ENCODE measurements at regions not wholly inside any gene's neighbourhood (a gene's known extent, or its start where the extent isn't known, plus 50 kb on each side); places are given as distances from the start of the nearest gene placed in this dataset.
"Not testable (repeated sequence)": the region's sequence is repeated elsewhere in the genome, so short reads cannot be mapped to it uniquely, and the experiment has no call there.

DNA sequence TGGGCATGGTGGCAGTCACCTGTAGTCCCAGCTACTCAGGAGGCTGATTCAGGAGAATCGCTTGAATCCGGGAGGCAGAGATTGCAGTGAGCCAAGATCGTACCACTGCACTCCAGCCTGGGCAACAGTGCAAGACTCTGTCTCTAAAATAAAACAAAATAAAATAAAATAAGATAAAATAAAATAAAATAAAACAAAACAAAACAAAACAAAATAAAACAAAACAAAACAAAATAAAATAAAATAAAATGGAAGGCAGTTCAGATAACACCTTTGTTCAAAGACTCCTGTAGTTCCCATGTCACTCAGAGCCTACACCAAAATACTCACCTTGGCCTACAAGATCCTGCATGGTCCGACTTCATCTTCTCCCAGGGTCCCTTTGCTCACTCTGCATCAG is 61.3 kb downstream of the SYF2 start:
- H3K27ac ChIP-seq (ENCODE audit: low read depth, low read length); CTCF ChIA-PET; DNase-seq (ENCODE audit: low read depth, low spot score); POLR2A ChIA-PET; H3K9me3 ChIP-seq (ENCODE audit: control insufficient read depth, insufficient read depth, low read length); H3K4me3 ChIP-seq (ENCODE audit: low read depth, low read length): not testable (repeated sequence)
- peaks cover 12% of the 10 kb centered on the region for H3K27me3 ChIP-seq (ENCODE audit: control insufficient read depth, insufficient read depth, low read length)

DNA sequence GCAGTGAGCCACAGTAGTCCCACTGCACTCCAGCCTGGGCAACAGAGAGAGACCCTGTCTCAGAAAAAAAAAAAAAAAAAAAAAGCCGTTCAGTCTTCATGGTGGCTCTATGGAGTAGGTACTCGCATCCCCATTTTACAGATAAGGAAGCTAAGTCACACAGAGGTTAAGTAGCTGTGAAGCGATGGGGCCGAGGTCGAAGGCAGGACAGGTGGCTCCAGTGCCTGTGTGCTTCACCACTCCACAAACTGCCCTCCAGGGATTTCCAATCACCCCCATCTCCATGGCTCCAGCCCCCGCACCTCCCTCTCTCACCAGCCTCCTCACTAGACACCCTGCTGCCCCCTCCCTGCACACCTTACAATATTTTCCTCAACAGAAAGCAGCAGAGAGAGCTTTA is 61.9 kb downstream of the SYF2 start:
- TF ChIP-seq, protein P1, sequence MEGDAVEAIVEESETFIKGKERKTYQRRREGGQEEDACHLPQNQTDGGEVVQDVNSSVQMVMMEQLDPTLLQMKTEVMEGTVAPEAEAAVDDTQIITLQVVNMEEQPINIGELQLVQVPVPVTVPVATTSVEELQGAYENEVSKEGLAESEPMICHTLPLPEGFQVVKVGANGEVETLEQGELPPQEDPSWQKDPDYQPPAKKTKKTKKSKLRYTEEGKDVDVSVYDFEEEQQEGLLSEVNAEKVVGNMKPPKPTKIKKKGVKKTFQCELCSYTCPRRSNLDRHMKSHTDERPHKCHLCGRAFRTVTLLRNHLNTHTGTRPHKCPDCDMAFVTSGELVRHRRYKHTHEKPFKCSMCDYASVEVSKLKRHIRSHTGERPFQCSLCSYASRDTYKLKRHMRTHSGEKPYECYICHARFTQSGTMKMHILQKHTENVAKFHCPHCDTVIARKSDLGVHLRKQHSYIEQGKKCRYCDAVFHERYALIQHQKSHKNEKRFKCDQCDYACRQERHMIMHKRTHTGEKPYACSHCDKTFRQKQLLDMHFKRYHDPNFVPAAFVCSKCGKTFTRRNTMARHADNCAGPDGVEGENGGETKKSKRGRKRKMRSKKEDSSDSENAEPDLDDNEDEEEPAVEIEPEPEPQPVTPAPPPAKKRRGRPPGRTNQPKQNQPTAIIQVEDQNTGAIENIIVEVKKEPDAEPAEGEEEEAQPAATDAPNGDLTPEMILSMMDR (IDR thresholded peaks at IDR 0.05; ENCODE audit: low read depth, low read length): no peak
- POLR2A ChIA-PET: interaction anchor here (0.6 kb wide), 1 partner anchor 403 kb away, joined by 4 read pairs; no protein-coding TSS in a partner anchor
- H3K4me3 ChIP-seq (ENCODE audit: low read depth, low read length): no peak overlapping the region
- CTCF ChIA-PET: no interaction called here
- DNase-seq (ENCODE audit: low read depth, low spot score): no peak
- H3K27ac ChIP-seq (ENCODE audit: low read depth, low read length): no peak overlapping the region
- H3K27me3 ChIP-seq (ENCODE audit: control insufficient read depth, insufficient read depth, low read length): peaks cover 12% of the 10 kb centered on the region
- no peaks in the 10 kb centered on the region for H3K9me3 ChIP-seq (ENCODE audit: control insufficient read depth, insufficient read depth, low read length)

DNA sequence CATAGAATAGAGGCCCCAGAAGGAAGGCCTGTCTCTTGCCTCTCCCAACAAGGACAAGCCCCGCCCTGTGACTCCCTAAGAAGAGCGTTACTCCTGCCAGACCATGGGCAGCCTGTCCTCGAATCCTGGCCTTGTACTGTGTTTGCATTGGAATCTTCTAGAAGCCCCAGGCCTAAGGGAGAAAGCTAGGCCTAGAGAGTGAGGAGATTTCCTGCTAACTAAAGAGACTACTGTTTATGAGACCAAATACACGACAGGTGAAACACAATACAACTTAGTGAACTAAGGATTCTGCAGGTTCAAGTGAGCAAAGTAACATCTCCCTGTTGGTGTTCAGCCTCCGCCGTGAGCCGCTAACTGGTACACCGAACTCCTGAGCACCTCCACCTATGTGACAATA is 62.7 kb downstream of the SYF2 start:
- Histone ChIP-seq H3K4me3 (ENCODE audit: low read depth, low read length) (no peak overlapping the region), H3K9me3 (ENCODE audit: control insufficient read depth, insufficient read depth, low read length) (no peaks in the 10 kb centered on the region), H3K27ac (ENCODE audit: low read depth, low read length) (no peak overlapping the region), H3K27me3 (ENCODE audit: control insufficient read depth, insufficient read depth, low read length) (peaks cover 12% of the 10 kb centered on the region)
- ChIA-PET POLR2A (no interaction called here), CTCF (interaction anchor here (0.6 kb wide), 1 partner anchor 16 kb away, joined by 3 read pairs; no protein-coding TSS in a partner anchor)
- no peak for DNase-seq (ENCODE audit: low read depth, low spot score)
- TF ChIP-seq, protein P1 (IDR thresholded peaks at IDR 0.05; ENCODE audit: low read depth, low read length): no peak

DNA sequence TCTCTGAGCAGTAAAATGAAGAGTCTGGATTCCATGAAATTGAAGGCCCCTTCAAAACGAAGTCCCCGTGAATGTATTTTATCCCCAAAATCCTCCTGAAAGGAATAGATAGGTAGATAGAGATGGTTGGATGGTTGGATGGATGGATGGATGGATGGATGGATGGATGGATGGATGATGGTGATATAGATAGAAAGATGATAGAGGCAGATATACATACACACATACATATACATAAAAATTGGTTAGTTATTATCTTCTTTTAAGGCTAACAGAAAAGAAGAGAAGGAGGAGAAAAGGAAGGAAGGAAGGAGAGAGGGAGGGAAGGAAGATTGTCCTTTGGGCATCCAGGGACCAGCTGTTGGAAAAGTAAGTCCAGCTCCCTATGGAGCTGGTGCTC is 63.1 kb downstream of the SYF2 start:
- TF ChIP-seq, protein P1 (IDR thresholded peaks at IDR 0.05; ENCODE audit: low read depth, low read length): no peak
- no peaks in the 10 kb centered on the region for H3K9me3 ChIP-seq (ENCODE audit: control insufficient read depth, insufficient read depth, low read length)
- POLR2A ChIA-PET: no interaction called here
- no peak overlapping the region for H3K27ac ChIP-seq (ENCODE audit: low read depth, low read length)
- CTCF ChIA-PET: no interaction called here
- peaks cover 12% of the 10 kb centered on the region for H3K27me3 ChIP-seq (ENCODE audit: control insufficient read depth, insufficient read depth, low read length)
- no peak for DNase-seq (ENCODE audit: low read depth, low spot score)
- H3K4me3 ChIP-seq (ENCODE audit: low read depth, low read length): no peak overlapping the region

DNA sequence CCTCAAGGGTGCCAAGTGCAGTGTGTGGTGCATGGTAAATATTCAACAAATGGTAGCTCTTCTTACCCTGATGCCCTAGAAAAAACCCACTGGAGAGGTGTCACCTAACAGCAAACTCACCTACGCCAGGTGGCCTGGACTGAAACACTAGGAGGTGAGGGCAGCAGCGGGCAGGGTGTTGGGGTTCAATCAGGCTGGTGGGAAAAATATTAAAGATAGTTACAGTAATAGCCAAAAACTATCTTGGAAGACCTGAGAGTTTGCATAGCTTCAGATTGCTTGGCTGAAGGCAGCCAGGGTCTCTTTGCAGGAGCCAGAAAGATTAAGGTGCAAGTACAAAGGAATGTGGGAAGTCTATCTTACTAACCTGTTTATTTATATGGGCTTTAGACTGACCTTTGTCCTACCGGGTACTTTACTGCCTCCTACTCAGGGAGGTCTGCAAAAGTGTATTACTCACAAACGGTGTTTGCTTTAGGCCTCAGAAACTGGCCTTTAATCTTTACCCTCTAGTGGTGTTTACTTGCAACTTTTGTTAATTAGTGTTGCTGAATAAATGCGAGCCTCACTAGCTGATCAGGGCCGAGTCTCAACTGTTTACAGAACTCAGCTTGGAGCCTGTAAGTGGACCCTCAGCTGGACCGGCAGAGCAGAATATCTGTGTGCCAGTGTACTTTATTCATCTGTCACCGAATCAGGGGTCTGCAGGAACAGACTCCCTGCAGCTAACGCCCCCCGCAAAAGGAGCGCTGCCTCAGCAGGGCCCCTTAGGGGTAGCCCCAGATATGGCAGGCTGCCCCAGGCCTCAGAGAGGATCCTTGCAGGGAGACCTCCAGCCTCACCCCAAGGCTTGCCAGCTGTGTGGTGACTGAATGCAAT is 63.9 kb downstream of the SYF2 start:
- CTCF ChIA-PET: interaction anchor here (1.0 kb wide), 1 partner anchor 34 kb away, joined by 3 read pairs; no protein-coding TSS in a partner anchor

More for the DNA sequence above, 63.9 kb downstream of the SYF2 start:
- peaks cover 12% of the 10 kb centered on the region for H3K27me3 ChIP-seq (ENCODE audit: control insufficient read depth, insufficient read depth, low read length)
- POLR2A ChIA-PET: interaction anchor here (0.6 kb wide), 1 partner anchor 238 kb away, joined by 3 read pairs; no protein-coding TSS in a partner anchor
- DNase-seq (ENCODE audit: low read depth, low spot score): no peak
- no peaks in the 10 kb centered on the region for H3K9me3 ChIP-seq (ENCODE audit: control insufficient read depth, insufficient read depth, low read length)
- no peak overlapping the region for H3K27ac ChIP-seq (ENCODE audit: low read depth, low read length)
- no peak overlapping the region for H3K4me3 ChIP-seq (ENCODE audit: low read depth, low read length)
- TF ChIP-seq, protein P1 (IDR thresholded peaks at IDR 0.05; ENCODE audit: low read depth, low read length): no peak
